ENCODE measurements at regions not wholly inside any gene's neighbourhood (a gene's known extent, or its start where the extent isn't known, plus 50 kb on each side); places are given as distances from the start of the nearest gene placed in this dataset.

DNA sequence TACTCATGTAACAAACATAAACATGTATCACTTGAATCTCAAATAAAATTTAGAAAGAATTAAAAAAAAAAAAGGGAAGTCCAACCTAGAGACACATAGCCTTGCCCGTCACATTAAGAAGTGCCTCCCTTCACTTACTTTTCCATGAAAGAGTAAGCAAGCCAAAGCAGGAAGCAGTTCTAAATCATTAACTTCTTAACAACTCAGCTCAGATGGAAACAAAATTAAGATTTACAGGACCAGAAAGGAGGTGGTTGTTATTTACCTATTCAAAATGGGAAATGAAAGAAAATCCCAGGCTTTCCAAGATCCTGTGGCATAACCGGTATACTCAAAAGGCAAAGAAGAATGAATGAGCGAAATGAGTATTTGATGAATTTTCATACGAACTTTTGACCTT, 258.6 kb upstream of the DCN start:
- H3K27ac ChIP-seq (ENCODE audit: low read length), result no peak overlapping the region
- ATAC-seq, result no peak
- WGBS, result 92% methylated on average over 4 of the region's 4 CpGs
- H3K4me3 ChIP-seq (ENCODE audit: low read length), result no peak overlapping the region
- no peaks in the 10 kb centered on the region for H3K9me3 ChIP-seq (ENCODE audit: control insufficient read depth, low read length)
- DNase-seq, result no peak
- no peaks in the 10 kb centered on the region for H3K4me1 ChIP-seq (ENCODE audit: control insufficient read depth, insufficient read depth, low read length)
- H3K27me3 ChIP-seq (ENCODE audit: control insufficient read depth, insufficient read depth), result no peaks in the 10 kb centered on the region
- intact Hi-C loops (cut with DNase I), result no loop called here

GRCh38 chr12:91434081-91434480, 251.5 kb upstream of the DCN start:
- no peak overlapping the region for H3K27ac ChIP-seq (ENCODE audit: low read length)
- ATAC-seq (no peak), DNase-seq (no peak)
- 96% methylated on average over 1 of the region's 1 CpG for WGBS
- H3K27me3 ChIP-seq (ENCODE audit: control insufficient read depth, insufficient read depth), result no peaks in the 10 kb centered on the region
- intact Hi-C loops (cut with DNase I), result no loop called here
- peaks cover 1% of the 10 kb centered on the region for H3K4me1 ChIP-seq (ENCODE audit: control insufficient read depth, insufficient read depth, low read length)
- no peak overlapping the region for H3K4me3 ChIP-seq (ENCODE audit: low read length)
- no peaks in the 10 kb centered on the region for H3K9me3 ChIP-seq (ENCODE audit: control insufficient read depth, low read length)

GRCh38 chr12:91432755-91433154, 250.1 kb upstream of the DCN start:
- Histone ChIP-seq H3K27ac (ENCODE audit: low read length) (no peak overlapping the region), H3K4me3 (ENCODE audit: low read length) (no peak overlapping the region), H3K4me1 (ENCODE audit: control insufficient read depth, insufficient read depth, low read length) (peaks cover 1% of the 10 kb centered on the region), H3K27me3 (ENCODE audit: control insufficient read depth, insufficient read depth) (no peaks in the 10 kb centered on the region), H3K9me3 (ENCODE audit: control insufficient read depth, low read length) (no peaks in the 10 kb centered on the region)
- ATAC-seq, result no peak
- WGBS, result 54% methylated on average over 1 of the region's 1 CpG
- intact Hi-C loops (cut with DNase I), result no loop called here
- no peak for DNase-seq

DNA sequence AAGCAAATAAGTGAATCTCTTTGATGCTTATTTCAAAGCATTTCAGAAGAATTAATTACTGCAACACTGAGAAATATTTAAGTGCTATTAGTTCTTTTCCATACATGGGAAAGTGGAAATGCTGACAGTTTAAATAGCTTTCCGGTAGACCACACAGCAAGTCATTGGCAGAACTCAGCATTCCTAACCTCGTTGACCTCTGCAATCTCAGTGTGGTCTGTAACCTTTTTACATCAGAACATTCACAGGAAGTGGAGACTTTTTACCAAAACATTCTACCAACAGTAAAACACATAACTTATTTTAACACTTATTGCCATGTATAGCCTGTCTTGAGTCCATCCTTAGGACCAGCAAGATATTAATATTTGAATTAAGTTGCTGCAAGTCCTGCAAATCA, 249.5 kb upstream of the DCN start:
- Histone ChIP-seq H3K9me3 (ENCODE audit: control insufficient read depth, low read length) (no peaks in the 10 kb centered on the region), H3K27ac (ENCODE audit: low read length) (no peak overlapping the region), H3K4me3 (ENCODE audit: low read length) (no peak overlapping the region), H3K4me1 (ENCODE audit: control insufficient read depth, insufficient read depth, low read length) (peaks cover 1% of the 10 kb centered on the region), H3K27me3 (ENCODE audit: control insufficient read depth, insufficient read depth) (no peaks in the 10 kb centered on the region)
- intact Hi-C loops (cut with DNase I), result no loop called here
- peak in 1 of 2 donors; percentile 76 for ATAC-seq
- no peak for DNase-seq
- 27% methylated on average over 2 of the region's 2 CpGs for WGBS

DNA sequence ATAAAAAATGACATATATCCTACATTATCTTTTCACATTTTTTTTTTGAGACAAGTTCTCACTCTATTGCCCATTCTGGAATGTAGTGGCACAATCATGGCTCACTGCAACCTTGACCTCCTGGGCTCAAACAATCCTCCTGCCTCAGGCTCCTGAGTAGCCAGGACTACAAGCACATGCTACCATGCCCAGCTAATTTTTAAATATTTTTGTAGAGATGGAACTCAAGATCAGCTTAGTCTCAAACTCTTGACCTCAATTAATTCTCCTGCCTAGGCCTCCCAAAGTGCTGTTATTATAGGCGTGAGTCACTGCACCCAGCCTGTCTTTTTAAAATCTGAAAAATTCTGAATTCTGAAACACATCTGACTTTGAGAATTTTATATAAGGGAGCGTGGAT, 241.9 kb upstream of the DCN start:
- Histone ChIP-seq H3K9me3 (ENCODE audit: control insufficient read depth, low read length) (no peaks in the 10 kb centered on the region), H3K4me1 (ENCODE audit: control insufficient read depth, insufficient read depth, low read length) (no peaks in the 10 kb centered on the region), H3K4me3 (ENCODE audit: low read length) (no peak overlapping the region), H3K27ac (ENCODE audit: low read length) (no peak overlapping the region), H3K27me3 (ENCODE audit: control insufficient read depth, insufficient read depth) (no peaks in the 10 kb centered on the region)
- ATAC-seq (no peak), DNase-seq (no peak)
- intact Hi-C loops (cut with DNase I), result no loop called here
- WGBS, result 92% methylated on average over 2 of the region's 2 CpGs

- no peak for DNase-seq
- WGBS, result 78% methylated on average over 2 of the region's 2 CpGs
- intact Hi-C loops (cut with DNase I), result no loop called here
- Histone ChIP-seq H3K27ac (ENCODE audit: low read length) (no peak overlapping the region), H3K4me1 (ENCODE audit: control insufficient read depth, insufficient read depth, low read length) (no peaks in the 10 kb centered on the region), H3K9me3 (ENCODE audit: control insufficient read depth, low read length) (no peaks in the 10 kb centered on the region), H3K27me3 (ENCODE audit: control insufficient read depth, insufficient read depth) (no peaks in the 10 kb centered on the region), H3K4me3 (ENCODE audit: low read length) (no peak overlapping the region)
- ATAC-seq, result no peak
Observed at GRCh38 chr12:91423693-91424050, 241.1 kb upstream of the DCN start.

GRCh38 chr12:91422811-91423692, 240.4 kb upstream of the DCN start:
- no peak overlapping the region for H3K4me3 ChIP-seq (ENCODE audit: low read length)
- H3K9me3 ChIP-seq (ENCODE audit: control insufficient read depth, low read length), result no peaks in the 10 kb centered on the region
- no peaks in the 10 kb centered on the region for H3K27me3 ChIP-seq (ENCODE audit: control insufficient read depth, insufficient read depth)
- 69% methylated on average over 7 of the region's 7 CpGs for WGBS
- intact Hi-C loops (cut with DNase I), result no loop called here
- no peak for ATAC-seq
- no peak for DNase-seq
- H3K27ac ChIP-seq (ENCODE audit: low read length), result no peak overlapping the region
- H3K4me1 ChIP-seq (ENCODE audit: control insufficient read depth, insufficient read depth, low read length), result no peaks in the 10 kb centered on the region

GRCh38 chr12:91422127-91422526, 239.5 kb upstream of the DCN start:
- H3K9me3 ChIP-seq (ENCODE audit: control insufficient read depth, low read length), result no peaks in the 10 kb centered on the region

DNA sequence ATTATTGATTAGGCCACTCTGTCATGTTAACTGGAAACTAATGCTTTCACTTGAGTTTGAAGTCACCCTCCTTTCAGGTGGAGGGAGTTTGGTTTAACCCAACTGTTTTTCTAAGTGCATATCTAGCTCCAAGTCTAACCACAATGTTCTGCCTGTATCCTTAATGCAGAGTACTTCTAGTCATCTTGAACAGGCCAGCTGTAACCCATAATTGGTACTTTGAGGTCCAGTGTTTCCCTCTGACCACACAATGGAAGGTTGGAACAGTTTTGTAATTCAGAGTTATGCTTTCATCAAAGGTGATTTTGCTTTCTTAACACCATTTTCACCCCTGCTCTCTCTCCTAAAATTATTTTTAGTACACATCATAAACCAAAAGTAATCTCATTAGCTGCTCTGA, 237.2 kb upstream of the DCN start:
- intact Hi-C loops (cut with DNase I), result no loop called here
- ATAC-seq, result no peak
- no peaks in the 10 kb centered on the region for H3K9me3 ChIP-seq (ENCODE audit: control insufficient read depth, low read length)
- H3K27ac ChIP-seq (ENCODE audit: low read length), result no peak overlapping the region
- DNase-seq, result no peak
- no peak overlapping the region for H3K4me3 ChIP-seq (ENCODE audit: low read length)
- H3K4me1 ChIP-seq (ENCODE audit: control insufficient read depth, insufficient read depth, low read length), result no peaks in the 10 kb centered on the region
- no peaks in the 10 kb centered on the region for H3K27me3 ChIP-seq (ENCODE audit: control insufficient read depth, insufficient read depth)

More at GRCh38 chr12:91422127-91422526, 239.5 kb upstream of the DCN start:
- no peaks in the 10 kb centered on the region for H3K27me3 ChIP-seq (ENCODE audit: control insufficient read depth, insufficient read depth)
- 44% methylated on average over 1 of the region's 1 CpG for WGBS
- no peak overlapping the region for H3K4me3 ChIP-seq (ENCODE audit: low read length)
- DNase-seq (no peak), ATAC-seq (no peak)
- intact Hi-C loops (cut with DNase I), result no loop called here
- H3K4me1 ChIP-seq (ENCODE audit: control insufficient read depth, insufficient read depth, low read length), result no peaks in the 10 kb centered on the region
- no peak overlapping the region for H3K27ac ChIP-seq (ENCODE audit: low read length)

DNA sequence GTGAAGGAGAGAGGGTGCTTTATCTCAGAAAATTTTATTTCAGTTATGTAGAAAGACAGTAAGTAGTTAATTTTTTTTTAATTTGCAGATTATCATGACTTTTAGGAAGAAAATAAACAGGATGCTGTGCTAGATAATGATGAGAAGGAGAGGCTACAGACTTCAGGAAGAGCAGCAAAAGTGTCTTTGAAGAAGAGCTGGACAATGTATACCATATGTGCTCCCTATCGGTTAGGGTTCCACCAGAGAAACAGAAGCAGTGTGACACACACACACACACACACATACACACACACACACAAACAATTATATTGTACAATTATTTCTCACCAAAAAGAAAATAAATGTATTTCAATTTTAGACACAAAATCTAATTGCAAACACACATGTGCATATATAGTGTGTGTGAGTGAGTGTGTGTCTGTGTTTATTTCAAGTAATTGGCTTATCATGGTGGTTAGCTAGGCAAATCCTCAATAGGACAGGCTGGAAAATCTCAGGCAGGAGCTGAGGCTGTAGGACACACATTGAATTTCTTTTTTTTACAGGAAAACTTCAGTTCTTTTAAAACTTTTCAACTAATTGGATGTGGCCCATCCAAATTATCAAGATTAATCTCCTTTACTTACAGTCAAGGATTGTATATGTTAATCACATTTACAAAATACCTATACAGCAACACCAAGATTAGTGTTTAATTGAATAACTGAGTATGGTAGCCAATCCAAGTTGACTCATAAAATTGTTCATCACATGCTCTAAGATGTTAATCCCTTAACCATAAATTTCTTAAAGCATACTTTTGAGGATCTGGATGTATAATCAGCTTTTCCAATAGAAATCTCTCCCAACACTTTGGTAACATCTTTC, 235.8 kb upstream of the DCN start:
- DNase-seq, result no peak
- intact Hi-C loops (cut with DNase I), result no loop called here
- no peaks in the 10 kb centered on the region for H3K9me3 ChIP-seq (ENCODE audit: control insufficient read depth, low read length)
- H3K27me3 ChIP-seq (ENCODE audit: control insufficient read depth, insufficient read depth), result no peaks in the 10 kb centered on the region
- no peaks in the 10 kb centered on the region for H3K4me1 ChIP-seq (ENCODE audit: control insufficient read depth, insufficient read depth, low read length)
- no peak for ATAC-seq
- WGBS, result 66% methylated on average over 1 of the region's 1 CpG
- no peak overlapping the region for H3K4me3 ChIP-seq (ENCODE audit: low read length)
- no peak overlapping the region for H3K27ac ChIP-seq (ENCODE audit: low read length)

- Histone ChIP-seq H3K27ac (ENCODE audit: low read length) (no peak overlapping the region), H3K4me1 (ENCODE audit: control insufficient read depth, insufficient read depth, low read length) (no peaks in the 10 kb centered on the region), H3K9me3 (ENCODE audit: control insufficient read depth, low read length) (no peaks in the 10 kb centered on the region), H3K27me3 (ENCODE audit: control insufficient read depth, insufficient read depth) (no peaks in the 10 kb centered on the region), H3K4me3 (ENCODE audit: low read length) (no peak overlapping the region)
- DNase-seq, result no peak
- no peak for ATAC-seq
- WGBS, result 69% methylated on average over 3 of the region's 3 CpGs
- intact Hi-C loops (cut with DNase I), result no loop called here
Observed at GRCh38 chr12:91417650-91418049, 235.0 kb upstream of the DCN start.
